ENCODE measurements at regions not wholly inside any gene's neighbourhood (a gene's known extent, or its start where the extent isn't known, plus 50 kb on each side); places are given as distances from the start of the nearest gene placed in this dataset.

- no peaks in the 10 kb centered on the region for H3K36me3 Mint-ChIP-seq (ENCODE audit: insufficient read depth)
- H3K27me3 Mint-ChIP-seq = peaks cover 5% of the 10 kb centered on the region
- no peak for TF ChIP-seq CTCF (IDR thresholded peaks at IDR 0.05; ENCODE audit: unreplicated experiment)
- H3K4me1 Mint-ChIP-seq (ENCODE audit: low read depth) = peaks cover 8% of the 10 kb centered on the region
- no peak overlapping the region for H3K4me3 Mint-ChIP-seq (ENCODE audit: low read depth)
- H3K9me3 Mint-ChIP-seq (ENCODE audit: low read depth) = peaks cover 9% of the 10 kb centered on the region
- no peak overlapping the region for H3K27ac Mint-ChIP-seq
- DNase-seq (ENCODE audit: low spot score, unreplicated experiment) = no peak
Observed at GRCh38 chr13:109622006-109622405, 164.4 kb downstream of the IRS2 start.

- no peak for DNase-seq (ENCODE audit: low spot score, unreplicated experiment)
- peaks cover 5% of the 10 kb centered on the region for H3K4me1 Mint-ChIP-seq (ENCODE audit: low read depth)
- H3K4me3 Mint-ChIP-seq (ENCODE audit: low read depth) = no peak overlapping the region
- H3K27ac Mint-ChIP-seq = no peak overlapping the region
- no peaks in the 10 kb centered on the region for H3K36me3 Mint-ChIP-seq (ENCODE audit: insufficient read depth)
- H3K27me3 Mint-ChIP-seq = peaks cover 4% of the 10 kb centered on the region
- no peak for TF ChIP-seq CTCF (IDR thresholded peaks at IDR 0.05; ENCODE audit: unreplicated experiment)
- H3K9me3 Mint-ChIP-seq (ENCODE audit: low read depth) = peaks cover 9% of the 10 kb centered on the region
Observed at GRCh38 chr13:109615721-109616420, 170.5 kb downstream of the IRS2 start.

DNA sequence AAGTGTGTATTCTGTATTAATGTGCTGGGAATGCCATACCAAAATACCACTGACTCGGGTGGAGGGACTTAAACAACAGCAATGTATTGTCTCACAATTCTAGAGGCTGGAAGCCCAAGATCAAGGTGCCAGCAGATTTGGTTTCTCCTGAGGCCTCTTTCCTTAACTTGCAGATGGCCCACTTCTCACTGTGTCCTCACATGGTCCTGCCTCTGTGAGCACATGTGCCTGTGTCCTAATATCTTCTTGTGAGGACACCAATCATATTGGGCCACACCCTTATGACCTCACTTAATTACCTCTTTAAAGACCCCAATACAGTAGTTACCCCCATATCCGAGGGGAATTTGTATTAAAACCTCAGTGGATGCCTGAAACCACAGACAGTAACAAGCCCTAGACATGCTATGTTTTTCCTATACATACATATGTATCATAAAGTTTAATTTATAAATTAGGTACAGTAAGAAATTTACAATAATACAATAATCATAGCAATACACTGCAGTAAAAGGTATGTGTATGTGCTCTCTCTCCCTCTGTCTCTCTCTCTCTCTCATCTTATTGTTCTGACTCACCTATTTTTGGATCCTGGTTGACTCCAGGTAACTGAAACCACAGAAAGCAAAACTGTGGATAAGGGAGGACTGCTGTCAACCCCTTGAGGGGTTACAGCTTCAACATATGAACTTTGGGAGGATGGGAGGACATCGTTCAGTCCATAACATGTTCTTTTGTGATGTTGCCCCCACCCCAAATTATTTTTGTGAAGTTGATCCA, 174.3 kb downstream of the IRS2 start:
- Mint-ChIP-seq H3K4me3 (ENCODE audit: low read depth) (no peak overlapping the region), H3K4me1 (ENCODE audit: low read depth) (no peaks in the 10 kb centered on the region), H3K27me3 (peaks cover 4% of the 10 kb centered on the region), H3K9me3 (ENCODE audit: low read depth) (peaks cover 3% of the 10 kb centered on the region), H3K27ac (no peak overlapping the region), H3K36me3 (ENCODE audit: insufficient read depth) (no peaks in the 10 kb centered on the region)
- no peak for TF ChIP-seq CTCF (IDR thresholded peaks at IDR 0.05; ENCODE audit: unreplicated experiment)
- DNase-seq (ENCODE audit: low spot score, unreplicated experiment) = no peak

GRCh38 chr13:109610517-109610916, 175.9 kb downstream of the IRS2 start:
- Mint-ChIP-seq H3K27ac (no peak overlapping the region), H3K4me1 (ENCODE audit: low read depth) (no peaks in the 10 kb centered on the region), H3K9me3 (ENCODE audit: low read depth) (peaks cover 3% of the 10 kb centered on the region), H3K4me3 (ENCODE audit: low read depth) (no peak overlapping the region), H3K27me3 (peaks cover 4% of the 10 kb centered on the region), H3K36me3 (ENCODE audit: insufficient read depth) (no peaks in the 10 kb centered on the region)
- no peak for DNase-seq (ENCODE audit: low spot score, unreplicated experiment)
- TF ChIP-seq CTCF (IDR thresholded peaks at IDR 0.05; ENCODE audit: unreplicated experiment) = peak; percentile 24

- Mint-ChIP-seq H3K4me3 (ENCODE audit: low read depth) (no peak overlapping the region), H3K27ac (no peak overlapping the region), H3K36me3 (ENCODE audit: insufficient read depth) (no peaks in the 10 kb centered on the region), H3K27me3 (no peaks in the 10 kb centered on the region), H3K9me3 (ENCODE audit: low read depth) (peaks cover 7% of the 10 kb centered on the region), H3K4me1 (ENCODE audit: low read depth) (no peaks in the 10 kb centered on the region)
- TF ChIP-seq CTCF (IDR thresholded peaks at IDR 0.05; ENCODE audit: unreplicated experiment) = no peak
- DNase-seq (ENCODE audit: low spot score, unreplicated experiment) = no peak
Observed at GRCh38 chr13:109608503-109608902, 177.9 kb downstream of the IRS2 start.

Data from progenitor cell of endocrine pancreas (in vitro differentiated cells).